SK-N-SH (cell line): ENCODE measurements at regions not wholly inside any gene's neighbourhood (a gene's known extent, or its start where the extent isn't known, plus 50 kb on each side); places are given as distances from the start of the nearest gene placed in this dataset.

Experiments used
- CTCF ChIP-seq: fragments of 200-600 bp; sonication (generic); IDR thresholded peaks from 2 replicates; pipeline ENCODE4 v1.6.1; 2017; ENCODE audit warnings: antibody characterized with exemption, mild to moderate bottlenecking, moderate library complexity
- EP300 ChIP-seq, 2 experiments: IDR thresholded peaks; 2 replicates each; pipeline versions ENCODE4 v1.4.0 to v1.6.1; 2012; ENCODE audit warnings: borderline replicate concordance in 1 of 2, low read depth in 1 of 2, low read length in 1 of 2
- EZH2phosphoT487 ChIP-seq: fragments of 200-600 bp; sonication (generic); IDR thresholded peaks from 2 replicates; pipeline ENCODE4 v1.6.1; 2017; ENCODE audit warnings: low read depth, mixed run types, mild to moderate bottlenecking, antibody characterized with exemption, moderate library complexity, borderline replicate concordance
- FOSL2 ChIP-seq: IDR thresholded peaks from 2 replicates; pipeline ENCODE4 v1.4.0; 2012; ENCODE audit warnings: low read depth, mild to moderate bottlenecking, moderate library complexity, borderline replicate concordance
- JUND ChIP-seq: IDR thresholded peaks from 2 replicates; pipeline ENCODE4 v1.4.0; 2012
- NFIC ChIP-seq: IDR thresholded peaks from 2 replicates; pipeline ENCODE4 v1.4.0; 2012; ENCODE audit warnings: borderline replicate concordance
- POLR2AphosphoS5 ChIP-seq: IDR thresholded peaks from 2 replicates; pipeline ENCODE4 v1.6.1; 2012; ENCODE audit warnings: low read depth, low read length
- TAF1 ChIP-seq: IDR thresholded peaks from 2 replicates; pipeline ENCODE4 v1.6.1; 2012; ENCODE audit warnings: low read depth, mild to moderate bottlenecking, low read length, moderate library complexity, borderline replicate concordance
- TEAD4 ChIP-seq: IDR thresholded peaks from 2 replicates; pipeline ENCODE4 v1.4.0; 2012; ENCODE audit warnings: mild to moderate bottlenecking, borderline replicate concordance; ENCODE audit not compliant: insufficient read depth
- YY1 ChIP-seq: IDR thresholded peaks from 2 replicates; pipeline ENCODE4 v1.4.0; 2012; ENCODE audit warnings: low read depth, mild to moderate bottlenecking
- TF ChIP-seq, protein P1 (sequence below): fragments of 150-350 bp; IDR thresholded peaks from 2 replicates; pipeline ENCODE4 v1.6.1; 2017; ENCODE audit warnings: antibody characterized with exemption, low read length, low read depth, borderline replicate concordance
- TF ChIP-seq, protein P2 (sequence below): IDR thresholded peaks from 2 replicates; pipeline ENCODE4 v1.4.0; 2012; ENCODE audit warnings: low read depth, borderline replicate concordance

DNA sequence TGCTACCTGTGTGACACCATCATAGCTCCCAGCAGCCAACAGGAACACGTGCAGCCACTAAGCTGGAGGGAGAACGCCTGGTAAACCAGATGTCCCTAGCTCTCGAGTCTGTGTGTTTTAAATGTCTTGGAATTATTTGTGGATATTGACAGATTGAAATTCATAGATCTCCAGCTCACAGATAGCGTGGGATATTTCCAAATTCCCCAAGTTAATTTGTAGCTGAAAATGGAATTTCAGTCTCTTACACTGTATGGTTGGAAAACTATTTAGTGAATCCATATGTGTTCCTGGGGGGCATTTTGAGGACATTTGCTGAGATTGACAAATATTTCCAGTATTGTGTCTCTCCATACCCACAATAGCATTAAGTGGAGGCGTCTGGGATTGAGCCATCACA, 618.6 kb upstream of the TMEM132C start:
- TF ChIP-seq, protein P1, sequence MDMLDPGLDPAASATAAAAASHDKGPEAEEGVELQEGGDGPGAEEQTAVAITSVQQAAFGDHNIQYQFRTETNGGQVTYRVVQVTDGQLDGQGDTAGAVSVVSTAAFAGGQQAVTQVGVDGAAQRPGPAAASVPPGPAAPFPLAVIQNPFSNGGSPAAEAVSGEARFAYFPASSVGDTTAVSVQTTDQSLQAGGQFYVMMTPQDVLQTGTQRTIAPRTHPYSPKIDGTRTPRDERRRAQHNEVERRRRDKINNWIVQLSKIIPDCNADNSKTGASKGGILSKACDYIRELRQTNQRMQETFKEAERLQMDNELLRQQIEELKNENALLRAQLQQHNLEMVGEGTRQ = no peak
- TF ChIP-seq EP300 (IDR thresholded peaks at IDR 0.05; ENCODE audit: borderline replicate concordance in 1 of 2, low read depth in 1 of 2, low read length in 1 of 2) = no peak
- no peak for TF ChIP-seq JUND
- TF ChIP-seq CTCF = no peak
- no peak for TF ChIP-seq NFIC
- TF ChIP-seq, protein P2, sequence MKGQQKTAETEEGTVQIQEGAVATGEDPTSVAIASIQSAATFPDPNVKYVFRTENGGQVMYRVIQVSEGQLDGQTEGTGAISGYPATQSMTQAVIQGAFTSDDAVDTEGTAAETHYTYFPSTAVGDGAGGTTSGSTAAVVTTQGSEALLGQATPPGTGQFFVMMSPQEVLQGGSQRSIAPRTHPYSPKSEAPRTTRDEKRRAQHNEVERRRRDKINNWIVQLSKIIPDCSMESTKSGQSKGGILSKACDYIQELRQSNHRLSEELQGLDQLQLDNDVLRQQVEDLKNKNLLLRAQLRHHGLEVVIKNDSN = no peak
- no peak for TF ChIP-seq TEAD4
- TF ChIP-seq EZH2phosphoT487 = no peak
- TF ChIP-seq POLR2AphosphoS5 = no peak
- no peak for TF ChIP-seq YY1
- no peak for TF ChIP-seq TAF1
- TF ChIP-seq FOSL2 = no peak
